ENCODE measurements at regions not wholly inside any gene's neighbourhood (a gene's known extent, or its start where the extent isn't known, plus 50 kb on each side); places are given as distances from the start of the nearest gene placed in this dataset.
A peak's percentile ranks its signal among the peaks of the same experiment; 100 is the strongest.

GRCh38 chr13:84927442-84928169 is 871.6 kb downstream of the SLITRK6 start:
- TF ChIP-seq CTCF (IDR thresholded peaks at IDR 0.05; ENCODE audit: control extremely low read depth, extremely low read depth, low read depth, missing control alignments): no peak
- DNase-seq (ENCODE audit: extremely low spot score): no peak
- ChIA-PET CTCF (no interaction called here), POLR2A (no interaction called here)

GRCh38 chr13:84925443-84925842 is 873.8 kb downstream of the SLITRK6 start:
- no peak for DNase-seq (ENCODE audit: extremely low spot score)
- no peak for TF ChIP-seq CTCF (IDR thresholded peaks at IDR 0.05; ENCODE audit: control extremely low read depth, extremely low read depth, low read depth, missing control alignments)
- CTCF ChIA-PET: interaction anchor here (1.1 to 1.5 kb wide), 2 partner anchors 11 to 28 kb away, joined by 3 to 4 read pairs; no protein-coding TSS in a partner anchor
- POLR2A ChIA-PET: no interaction called here

GRCh38 chr13:84923831-84924230 is 875.4 kb downstream of the SLITRK6 start:
- no peak for DNase-seq (ENCODE audit: extremely low spot score)
- CTCF ChIA-PET: interaction anchor here (1.4 kb wide), 1 partner anchor 25 kb away, joined by 3 read pairs; no protein-coding TSS in a partner anchor
- TF ChIP-seq CTCF (IDR thresholded peaks at IDR 0.05; ENCODE audit: control extremely low read depth, extremely low read depth, low read depth, missing control alignments): no peak
- POLR2A ChIA-PET: no interaction called here

GRCh38 chr13:84917252-84917878 is 881.9 kb downstream of the SLITRK6 start:
- ChIA-PET POLR2A (no interaction called here), CTCF (no interaction called here)
- DNase-seq (ENCODE audit: extremely low spot score): no peak
- peak; percentile 38 for TF ChIP-seq CTCF (IDR thresholded peaks at IDR 0.05; ENCODE audit: control extremely low read depth, extremely low read depth, low read depth, missing control alignments)

GRCh38 chr13:84912720-84913119 is 886.5 kb downstream of the SLITRK6 start:
- CTCF ChIA-PET: no interaction called here

GRCh38 chr13:84910423-84910822 is 888.8 kb downstream of the SLITRK6 start:
- ChIA-PET CTCF (no interaction called here), POLR2A (no interaction called here)
- TF ChIP-seq CTCF (IDR thresholded peaks at IDR 0.05; ENCODE audit: control extremely low read depth, extremely low read depth, low read depth, missing control alignments): no peak
- DNase-seq (ENCODE audit: extremely low spot score): no peak

More at GRCh38 chr13:84912720-84913119, 886.5 kb downstream of the SLITRK6 start:
- DNase-seq (ENCODE audit: extremely low spot score): no peak
- TF ChIP-seq CTCF (IDR thresholded peaks at IDR 0.05; ENCODE audit: control extremely low read depth, extremely low read depth, low read depth, missing control alignments): no peak
- POLR2A ChIA-PET: no interaction called here

All from GM10248 (cell line).